Chondrocyte (in vitro differentiated cells): ENCODE measurements at regions not wholly inside any gene's neighbourhood (a gene's known extent, or its start where the extent isn't known, plus 50 kb on each side); places are given as distances from the start of the nearest gene placed in this dataset.

Experiments
- DNase-seq: peaks from one replicate; pipeline ENCODE4 v3.0.0; 2021; ENCODE audit warnings: mixed read lengths, low spot score
- H3K27ac Mint-ChIP-seq: one replicate; pipeline ENCODE4 v1.8.0; 2021; ENCODE audit warnings: mild to moderate bottlenecking, moderate library complexity, mixed read lengths; ENCODE audit not compliant: unreplicated experiment
- H3K27me3 Mint-ChIP-seq: 2 replicates; pipeline ENCODE4 v1.8.0; 2021; ENCODE audit warnings: low read depth, mixed read lengths
- H3K36me3 Mint-ChIP-seq: 2 replicates; pipeline ENCODE4 v1.8.0; 2021; ENCODE audit warnings: low read depth, mixed read lengths
- H3K4me1 Mint-ChIP-seq: 2 replicates; pipeline ENCODE4 v1.8.0; 2021; ENCODE audit warnings: low read depth, mild to moderate bottlenecking, mixed read lengths
- H3K4me3 Mint-ChIP-seq: one replicate; pipeline ENCODE4 v1.8.0; 2021; ENCODE audit warnings: mild to moderate bottlenecking, moderate library complexity, mixed read lengths; ENCODE audit not compliant: unreplicated experiment
- H3K9me3 Mint-ChIP-seq: 2 replicates; pipeline ENCODE4 v1.8.0; 2021; ENCODE audit warnings: low read depth, mixed read lengths
- TF ChIP-seq, protein P1 (sequence below): fragments of 200-600 bp; sonication (generic); IDR thresholded peaks from 2 replicates; pipeline ENCODE4 v1.5.0; 2021; ENCODE audit warnings: antibody characterized with exemption, mild to moderate bottlenecking, moderate library complexity

DNA sequence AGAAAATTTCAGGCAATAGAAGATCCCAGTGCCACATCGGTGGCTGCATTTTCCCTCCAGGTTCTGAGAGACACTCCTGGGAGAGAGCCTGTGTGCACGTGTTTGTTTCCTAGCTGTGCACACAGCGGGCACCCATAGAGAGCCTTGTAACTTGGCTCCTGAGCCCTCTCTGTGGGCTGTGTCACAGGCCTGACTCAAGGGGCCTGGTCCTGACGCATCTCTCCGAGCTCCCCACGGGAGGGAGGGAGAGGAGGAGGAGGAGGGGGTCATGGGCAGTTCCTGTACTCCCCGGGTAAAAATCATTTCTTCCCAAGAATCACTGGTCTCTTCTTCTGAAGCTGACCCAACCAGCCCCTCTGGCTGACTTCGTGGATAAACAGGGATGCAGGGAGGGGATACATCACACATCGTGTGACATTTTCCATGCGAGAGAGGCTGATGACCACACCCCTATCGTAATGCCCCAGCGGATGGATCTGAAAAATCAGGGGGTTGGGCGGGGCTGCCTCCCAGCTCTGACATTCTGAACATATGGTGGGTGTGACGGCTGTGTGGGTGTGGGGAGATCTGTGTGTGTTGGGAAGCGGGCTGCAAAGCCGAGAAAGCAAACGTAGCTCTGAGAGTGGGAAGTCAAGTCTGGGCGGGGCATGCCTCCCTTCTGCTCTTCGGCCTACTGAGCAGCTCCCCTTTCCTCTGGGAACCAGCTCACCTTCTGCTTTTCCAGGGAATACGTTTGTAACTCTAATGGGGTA is 308.3 kb upstream of the HS6ST1 start:
- no peaks in the 10 kb centered on the region for H3K9me3 Mint-ChIP-seq
- no peak overlapping the region for H3K4me3 Mint-ChIP-seq
- H3K36me3 Mint-ChIP-seq: no peaks in the 10 kb centered on the region
- peak; percentile 58 for DNase-seq
- TF ChIP-seq, protein P1, sequence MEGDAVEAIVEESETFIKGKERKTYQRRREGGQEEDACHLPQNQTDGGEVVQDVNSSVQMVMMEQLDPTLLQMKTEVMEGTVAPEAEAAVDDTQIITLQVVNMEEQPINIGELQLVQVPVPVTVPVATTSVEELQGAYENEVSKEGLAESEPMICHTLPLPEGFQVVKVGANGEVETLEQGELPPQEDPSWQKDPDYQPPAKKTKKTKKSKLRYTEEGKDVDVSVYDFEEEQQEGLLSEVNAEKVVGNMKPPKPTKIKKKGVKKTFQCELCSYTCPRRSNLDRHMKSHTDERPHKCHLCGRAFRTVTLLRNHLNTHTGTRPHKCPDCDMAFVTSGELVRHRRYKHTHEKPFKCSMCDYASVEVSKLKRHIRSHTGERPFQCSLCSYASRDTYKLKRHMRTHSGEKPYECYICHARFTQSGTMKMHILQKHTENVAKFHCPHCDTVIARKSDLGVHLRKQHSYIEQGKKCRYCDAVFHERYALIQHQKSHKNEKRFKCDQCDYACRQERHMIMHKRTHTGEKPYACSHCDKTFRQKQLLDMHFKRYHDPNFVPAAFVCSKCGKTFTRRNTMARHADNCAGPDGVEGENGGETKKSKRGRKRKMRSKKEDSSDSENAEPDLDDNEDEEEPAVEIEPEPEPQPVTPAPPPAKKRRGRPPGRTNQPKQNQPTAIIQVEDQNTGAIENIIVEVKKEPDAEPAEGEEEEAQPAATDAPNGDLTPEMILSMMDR: no peak
- no peak overlapping the region for H3K27ac Mint-ChIP-seq
- peaks cover 26% of the 10 kb centered on the region for H3K4me1 Mint-ChIP-seq
- no peaks in the 10 kb centered on the region for H3K27me3 Mint-ChIP-seq

DNA sequence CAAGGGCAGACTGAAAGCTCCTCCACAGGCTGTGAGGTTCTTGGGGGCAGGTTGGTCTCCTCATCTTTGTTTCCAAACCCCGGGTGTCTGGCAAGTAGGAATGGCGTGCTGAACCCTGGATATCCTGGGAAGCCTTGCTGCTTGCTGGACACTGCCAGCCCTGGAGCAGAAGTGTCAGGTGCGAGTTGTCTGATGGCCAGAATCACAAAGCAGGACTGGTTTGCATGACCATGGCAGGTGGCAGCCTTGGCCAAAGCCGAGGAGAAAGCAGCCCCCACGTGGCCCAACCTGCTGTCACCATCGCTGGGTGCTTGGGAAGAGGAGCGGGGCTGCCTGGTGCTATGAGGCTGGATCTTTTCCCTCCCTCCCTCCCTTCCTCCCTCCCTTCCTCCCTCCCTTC is 309.5 kb upstream of the HS6ST1 start:
- H3K27me3 Mint-ChIP-seq: no peaks in the 10 kb centered on the region
- H3K9me3 Mint-ChIP-seq: no peaks in the 10 kb centered on the region
- H3K36me3 Mint-ChIP-seq: no peaks in the 10 kb centered on the region
- no peak overlapping the region for H3K27ac Mint-ChIP-seq
- H3K4me3 Mint-ChIP-seq: no peak overlapping the region
- TF ChIP-seq, protein P1: no peak
- H3K4me1 Mint-ChIP-seq: peaks cover 21% of the 10 kb centered on the region
- DNase-seq: peak; percentile 64

DNA sequence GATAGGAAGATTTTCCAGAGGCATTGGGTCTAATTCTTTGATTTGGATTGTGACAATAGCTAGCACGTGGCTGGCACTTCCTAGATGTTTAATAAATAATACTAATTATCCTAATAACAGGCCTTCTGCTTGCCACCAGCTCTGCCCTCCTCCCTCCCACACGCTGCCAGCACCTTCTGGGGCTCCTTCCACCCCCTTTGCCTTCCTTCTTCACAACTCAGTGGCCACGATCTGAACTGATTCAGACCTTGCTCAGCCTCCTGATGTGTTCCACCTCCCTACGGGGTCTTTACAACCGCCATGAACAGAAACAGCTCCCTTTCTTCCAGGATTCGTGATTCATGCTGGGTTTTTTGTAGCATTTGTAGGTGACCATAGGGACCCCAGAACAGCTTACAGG is 310.3 kb upstream of the HS6ST1 start:
- H3K4me3 Mint-ChIP-seq: no peak overlapping the region
- DNase-seq: no peak

DNA sequence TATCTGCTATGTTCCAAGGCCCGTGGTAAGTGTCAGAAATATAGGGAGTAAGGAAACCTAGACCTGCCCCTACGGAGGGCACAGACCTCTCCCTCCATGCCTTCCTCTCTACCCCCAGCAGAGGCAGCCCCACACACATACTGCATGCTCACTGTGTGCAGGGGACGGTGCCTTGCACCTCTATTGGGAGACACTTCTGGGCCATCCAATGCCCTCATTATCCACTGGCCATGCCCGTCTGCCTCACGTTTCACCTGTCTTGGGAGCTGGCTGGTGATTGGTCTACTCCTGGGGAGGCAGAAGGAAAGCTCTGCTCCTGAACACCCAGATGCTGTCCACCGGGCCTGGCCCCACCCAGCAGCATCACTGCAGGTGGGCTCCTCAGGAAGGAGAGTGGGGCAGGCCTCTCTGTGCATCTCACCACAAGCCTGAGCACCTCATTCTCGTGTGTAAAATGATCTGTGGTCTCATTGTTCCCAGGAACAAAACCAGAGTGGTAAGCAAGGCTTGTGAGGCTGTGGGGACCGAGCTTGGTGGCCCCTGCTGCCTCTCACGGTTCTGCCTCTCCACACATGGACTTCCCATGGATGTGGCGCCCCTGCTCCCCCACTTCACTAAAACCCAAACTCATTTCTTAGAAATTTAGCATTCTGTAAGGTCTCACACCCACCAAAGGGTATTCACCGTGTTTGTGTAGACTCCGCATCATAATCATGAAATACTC is 312.5 kb upstream of the HS6ST1 start:
- H3K9me3 Mint-ChIP-seq: no peaks in the 10 kb centered on the region
- H3K4me1 Mint-ChIP-seq: peaks cover 17% of the 10 kb centered on the region
- peak; percentile 61 for DNase-seq
- TF ChIP-seq, protein P1: no peak
- no peaks in the 10 kb centered on the region for H3K27me3 Mint-ChIP-seq
- H3K36me3 Mint-ChIP-seq: no peaks in the 10 kb centered on the region
- H3K4me3 Mint-ChIP-seq: no peak overlapping the region
- no peak overlapping the region for H3K27ac Mint-ChIP-seq

More for the DNA sequence above, 310.3 kb upstream of the HS6ST1 start:
- Mint-ChIP-seq H3K4me1 (peaks cover 21% of the 10 kb centered on the region), H3K36me3 (no peaks in the 10 kb centered on the region), H3K27ac (no peak overlapping the region), H3K27me3 (no peaks in the 10 kb centered on the region), H3K9me3 (no peaks in the 10 kb centered on the region)
- TF ChIP-seq, protein P1: no peak

DNA sequence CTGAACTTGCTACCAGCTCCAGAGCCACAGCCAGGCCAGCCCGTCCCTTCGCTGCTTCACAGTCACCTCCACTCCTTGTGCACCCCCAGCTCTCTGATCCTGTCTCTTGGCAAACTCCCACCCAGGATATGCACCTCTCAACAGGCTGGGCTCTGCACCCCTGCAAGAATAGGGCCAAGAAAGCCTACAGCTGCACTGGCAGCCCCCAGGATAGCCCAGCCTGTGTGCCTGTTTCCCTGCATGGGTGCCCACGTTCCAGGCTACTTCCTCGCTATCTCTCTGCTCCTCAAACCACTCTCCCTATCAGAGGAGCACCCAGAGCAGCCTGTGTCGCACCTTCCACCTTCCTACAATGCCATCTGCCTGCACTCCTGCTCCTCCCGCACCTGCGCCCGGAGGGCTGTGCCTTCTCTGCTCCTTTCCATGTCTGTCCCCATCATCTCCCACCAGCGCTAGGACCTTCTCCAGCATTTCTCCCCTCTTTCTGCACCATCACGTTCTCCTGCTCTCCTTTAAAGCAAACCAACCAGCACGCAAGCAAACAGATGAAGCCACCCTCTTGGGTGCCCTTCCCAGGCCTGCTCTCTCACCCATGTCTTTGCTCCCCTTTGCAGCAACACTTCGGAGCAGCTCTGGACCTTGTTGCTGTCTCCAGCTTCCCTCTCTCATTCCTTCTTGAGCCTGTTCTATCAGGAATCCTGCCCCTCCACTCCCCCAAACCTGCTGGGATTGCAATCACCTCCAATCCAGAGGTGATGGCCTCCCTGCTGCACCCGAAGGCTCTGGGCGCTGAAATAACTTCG is 313.2 kb upstream of the HS6ST1 start:
- peak; percentile 50 for DNase-seq
- Mint-ChIP-seq H3K27me3 (no peaks in the 10 kb centered on the region), H3K4me3 (no peak overlapping the region), H3K36me3 (no peaks in the 10 kb centered on the region), H3K4me1 (peaks cover 25% of the 10 kb centered on the region), H3K9me3 (no peaks in the 10 kb centered on the region), H3K27ac (no peak overlapping the region)
- TF ChIP-seq, protein P1: no peak
